Endothelial cell of umbilical vein (primary cell): ENCODE measurements at regions not wholly inside any gene's neighbourhood (a gene's known extent, or its start where the extent isn't known, plus 50 kb on each side); places are given as distances from the start of the nearest gene placed in this dataset.

ENCODE experiments used
- EZH2 ChIP-seq: IDR thresholded peaks from 2 replicates; pipeline ENCODE4 v1.6.1; 2012; ENCODE audit warnings: borderline replicate concordance, low read depth, mild to moderate bottlenecking, moderate library complexity, low read length, inconsistent platforms; ENCODE audit not compliant: severe bottlenecking
- MAX ChIP-seq: IDR thresholded peaks from 2 replicates; pipeline ENCODE4 v1.6.1; 2011; ENCODE audit not compliant: insufficient read depth, insufficient read length
- MYC ChIP-seq: IDR thresholded peaks from one replicate; pipeline ENCODE4 v1.6.1; 2011; ENCODE audit warnings: mild to moderate bottlenecking, low read depth, low read length
- POLR2A ChIP-seq: IDR thresholded peaks from 2 replicates; pipeline ENCODE4 v1.6.1; 2012; ENCODE audit warnings: low read depth, mild to moderate bottlenecking, control low read depth, low read length
- POLR2AphosphoS5 ChIP-seq: IDR thresholded peaks from 2 replicates; pipeline ENCODE4 v1.6.1; 2012; ENCODE audit warnings: low read depth, mild to moderate bottlenecking, control low read depth, low read length, moderate library complexity; ENCODE audit not compliant: insufficient read depth
- TF ChIP-seq, protein P1 (sequence below), 2 donors: IDR thresholded peaks; 1 replicate in 1 of 2; 2 replicates in 1 of 2; pipeline ENCODE4 v1.5.1; 2011; ENCODE audit warnings: low read length in 2 of 2, mild to moderate bottlenecking in 2 of 2, moderate library complexity in 2 of 2, control low read depth in 1 of 2, inconsistent platforms in 1 of 2, low read depth in 1 of 2; ENCODE audit not compliant: insufficient read depth in 1 of 2; ENCODE audit errors: extremely low read depth in 1 of 2

DNA sequence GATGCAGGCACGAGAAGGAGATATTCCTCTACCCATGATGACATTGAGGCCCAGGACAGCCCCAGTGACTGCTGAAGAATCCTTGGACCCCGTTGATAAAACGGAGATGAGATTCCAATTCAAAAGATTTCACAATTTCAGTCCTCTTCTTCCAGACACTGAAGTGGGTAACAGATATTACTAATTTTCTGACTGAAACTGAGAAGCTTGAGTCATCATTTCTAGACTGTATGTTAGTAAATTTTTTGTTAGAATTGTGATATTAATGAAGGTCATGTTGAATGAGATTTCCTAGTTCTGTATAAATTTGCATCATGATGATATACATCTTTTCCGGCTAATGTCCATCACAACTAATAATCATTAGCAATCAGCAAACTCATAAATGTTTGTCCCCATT, 185.8 kb downstream of the CHRM3 start:
- no peak for TF ChIP-seq POLR2A
- TF ChIP-seq, protein P1, sequence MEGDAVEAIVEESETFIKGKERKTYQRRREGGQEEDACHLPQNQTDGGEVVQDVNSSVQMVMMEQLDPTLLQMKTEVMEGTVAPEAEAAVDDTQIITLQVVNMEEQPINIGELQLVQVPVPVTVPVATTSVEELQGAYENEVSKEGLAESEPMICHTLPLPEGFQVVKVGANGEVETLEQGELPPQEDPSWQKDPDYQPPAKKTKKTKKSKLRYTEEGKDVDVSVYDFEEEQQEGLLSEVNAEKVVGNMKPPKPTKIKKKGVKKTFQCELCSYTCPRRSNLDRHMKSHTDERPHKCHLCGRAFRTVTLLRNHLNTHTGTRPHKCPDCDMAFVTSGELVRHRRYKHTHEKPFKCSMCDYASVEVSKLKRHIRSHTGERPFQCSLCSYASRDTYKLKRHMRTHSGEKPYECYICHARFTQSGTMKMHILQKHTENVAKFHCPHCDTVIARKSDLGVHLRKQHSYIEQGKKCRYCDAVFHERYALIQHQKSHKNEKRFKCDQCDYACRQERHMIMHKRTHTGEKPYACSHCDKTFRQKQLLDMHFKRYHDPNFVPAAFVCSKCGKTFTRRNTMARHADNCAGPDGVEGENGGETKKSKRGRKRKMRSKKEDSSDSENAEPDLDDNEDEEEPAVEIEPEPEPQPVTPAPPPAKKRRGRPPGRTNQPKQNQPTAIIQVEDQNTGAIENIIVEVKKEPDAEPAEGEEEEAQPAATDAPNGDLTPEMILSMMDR (IDR thresholded peaks at IDR 0.05; ENCODE audit: extremely low read depth in 1 of 2, insufficient read depth in 1 of 2, low read depth in 1 of 2, low read length in 2 of 2), result no peak
- no peak for TF ChIP-seq MAX
- no peak for TF ChIP-seq EZH2
- no peak for TF ChIP-seq MYC
- TF ChIP-seq POLR2AphosphoS5, result no peak
